IMR-90 (cell line): ENCODE measurements at regions not wholly inside any gene's neighbourhood (a gene's known extent, or its start where the extent isn't known, plus 50 kb on each side); places are given as distances from the start of the nearest gene placed in this dataset.

Experiments
- ATAC-seq: fragments of 200-7000 bp; cut with Tn5 transposase; 2 replicates; pipeline ENCODE4 v1.9.1; 2020; ENCODE audit warnings: low read depth, mild to moderate bottlenecking, moderate library complexity
- BruUV-seq: library from RNA; stranded (reverse); fragments of 400-500 nt; replicated peaks from 2 replicates; lab custom pipeline; 2021; lab: Mats Ljungman, UMichigan
- CTCF ChIA-PET: fragments of 300-600 bp; formaldehyde crosslinking; extraction: SDS; loops from one replicate; lab custom pipeline; 2021; ENCODE audit warnings: antibody characterized with exemption; lab: Yijun Ruan, JAX
- POLR2A ChIA-PET: fragments of 300-600 bp; sonication (Branson Sonifier 250); formaldehyde crosslinking; loops from one replicate; lab custom pipeline; 2022; ENCODE audit warnings: antibody characterized with exemption; ENCODE audit not compliant: unreplicated experiment; lab: Charles Lee
- DNase-seq: peaks from one replicate; pipeline ENCODE4 v3.0.0; 2013
- H2AFZ ChIP-seq: replicated peaks from 2 replicates; pipeline ENCODE3; 2013; ENCODE audit warnings: low read length, mild to moderate bottlenecking; ENCODE audit not compliant: poor library complexity
- H2AK5ac ChIP-seq: 2 replicates; pipeline ENCODE4 v1.6.1; 2013; ENCODE audit warnings: low read depth, low read length, inconsistent platforms
- H2AK9ac ChIP-seq: replicated peaks from 2 replicates; pipeline ENCODE3; 2013; ENCODE audit warnings: mild to moderate bottlenecking, low read depth, low read length, moderate library complexity; ENCODE audit not compliant: poor library complexity
- H2BK120ac ChIP-seq: 2 replicates; pipeline ENCODE4 v1.6.1; 2013; ENCODE audit warnings: low read depth, low read length, inconsistent platforms
- H2BK15ac ChIP-seq: 3 replicates; pipeline ENCODE4 v1.6.1; 2013; ENCODE audit warnings: low read depth, low read length, inconsistent platforms
- H2BK20ac ChIP-seq: 2 replicates; pipeline ENCODE4 v1.6.1; 2013; ENCODE audit warnings: low read depth, mild to moderate bottlenecking, inconsistent platforms, low read length, moderate library complexity
- H2BK5ac ChIP-seq: 2 replicates; pipeline ENCODE4 v1.6.1; 2013; ENCODE audit warnings: mild to moderate bottlenecking, low read depth, low read length, inconsistent platforms; ENCODE audit not compliant: poor library complexity, severe bottlenecking
- H3K14ac ChIP-seq: replicated peaks from 2 replicates; pipeline ENCODE4 v1.6.1; 2013; ENCODE audit warnings: low read depth, low read length, inconsistent platforms
- H3K18ac ChIP-seq: 2 replicates; pipeline ENCODE4 v1.6.1; 2013; ENCODE audit warnings: low read depth, low read length, control low read depth
- H3K23ac ChIP-seq: 2 replicates; pipeline ENCODE4 v1.6.1; 2013; ENCODE audit warnings: low read depth, low read length, inconsistent platforms
- H3K27ac ChIP-seq: 2 replicates; pipeline ENCODE4 v1.5.1; 2013; ENCODE audit warnings: mild to moderate bottlenecking, control low read depth, low read length; ENCODE audit not compliant: insufficient read depth
- H3K27me3 ChIP-seq: 2 replicates; pipeline ENCODE4 v1.6.1; 2013; ENCODE audit warnings: low read length; ENCODE audit not compliant: control insufficient read depth, insufficient read depth
- H3K36me3 ChIP-seq: 2 replicates; pipeline ENCODE4 v1.6.1; 2013; ENCODE audit warnings: low read length, mixed read lengths; ENCODE audit not compliant: control insufficient read depth, insufficient read depth
- H3K4ac ChIP-seq: 2 replicates; pipeline ENCODE4 v1.6.1; 2013; ENCODE audit warnings: low read depth, low read length, inconsistent platforms
- H3K4me1 ChIP-seq: 2 replicates; pipeline ENCODE4 v1.6.1; 2013; ENCODE audit warnings: low read length, mixed read lengths; ENCODE audit not compliant: control insufficient read depth, insufficient read depth
- H3K4me2 ChIP-seq: 2 replicates; pipeline ENCODE4 v1.6.1; 2013; ENCODE audit warnings: low read depth, mild to moderate bottlenecking, control low read depth, low read length, moderate library complexity
- H3K4me3 ChIP-seq: 2 replicates; pipeline ENCODE4 v1.5.1; 2013; ENCODE audit warnings: low read depth, mild to moderate bottlenecking, control low read depth, low read length, moderate library complexity; ENCODE audit not compliant: insufficient read depth
- H3K56ac ChIP-seq: 2 replicates; pipeline ENCODE4 v1.6.1; 2013; ENCODE audit warnings: low read length, inconsistent platforms; ENCODE audit not compliant: insufficient read depth; ENCODE audit errors: extremely low read depth
- H3K79me1 ChIP-seq, 2 experiments: 2 replicates each; pipeline ENCODE4 v1.6.1; 2013; ENCODE audit warnings: low read length in 2 of 2, inconsistent platforms in 1 of 2, low read depth in 1 of 2
- H3K9ac ChIP-seq: 2 replicates; pipeline ENCODE4 v1.6.1; 2013; ENCODE audit warnings: low read depth, low read length, control low read depth
- H3K9me1 ChIP-seq: 2 replicates; pipeline ENCODE4 v1.6.1; 2013; ENCODE audit warnings: low read length, inconsistent platforms; ENCODE audit not compliant: insufficient read depth
- H3K9me3 ChIP-seq: 2 replicates; pipeline ENCODE4 v1.6.1; 2013; ENCODE audit warnings: low read length; ENCODE audit not compliant: control insufficient read depth, insufficient read depth
- H4K20me1 ChIP-seq: 2 replicates; pipeline ENCODE4 v1.6.1; 2013; ENCODE audit warnings: low read length, inconsistent platforms; ENCODE audit not compliant: insufficient read depth
- H4K5ac ChIP-seq: 2 replicates; pipeline ENCODE4 v1.6.1; 2013; ENCODE audit warnings: mild to moderate bottlenecking, low read depth, low read length, control low read depth
- H4K8ac ChIP-seq, 2 experiments: 2 replicates each; pipeline ENCODE4 v1.6.1; 2013; ENCODE audit warnings: low read depth in 2 of 2, low read length in 2 of 2, control low read depth in 1 of 2, inconsistent platforms in 1 of 2
- H4K91ac ChIP-seq: 2 replicates; pipeline ENCODE4 v1.6.1; 2013; ENCODE audit warnings: low read depth, low read length, inconsistent platforms; ENCODE audit not compliant: insufficient read depth
- BHLHE40 ChIP-seq: fragments of 150-350 bp; IDR thresholded peaks from 2 replicates; pipeline ENCODE4 v1.6.1; 2016; ENCODE audit warnings: mild to moderate bottlenecking, low read depth, low read length
- CTCF ChIP-seq: conservative IDR thresholded peaks from 2 replicates; pipeline ENCODE4 v1.5.1; 2012; ENCODE audit warnings: mild to moderate bottlenecking, low read depth, low read length, improper control_type of control experiment
- NFE2L2 ChIP-seq: fragments of 150-350 bp; IDR thresholded peaks from 2 replicates; pipeline ENCODE4 v1.6.1; 2016; ENCODE audit warnings: low read depth, mild to moderate bottlenecking, low read length
- WGBS, 2 experiments: methylation state at CpG; one replicate each; pipeline versions ENCODE4 v1.1.5 to v1.1.7; 2013; ENCODE audit warnings: missing lambda C conversion rate in 2 of 2; ENCODE audit not compliant: insufficient read length in 1 of 2; ENCODE audit errors: extremely low coverage in 2 of 2; 5-methylcytosine and 5-hydroxymethylcytosine counted together
- dilution Hi-C: fragments of 300-500 bp; cut with HindIII; formaldehyde crosslinking; loops from one replicate; pipeline ENCODE4 v1.14.3; 2018; ENCODE audit warnings: low sequenced_read_pairs; ENCODE audit not compliant: unreplicated experiment
- in situ Hi-C: fragments of 300-500 bp; cut with MboI; formaldehyde crosslinking; loops from 3 replicates; pipeline ENCODE4 v1.14.3; 2019; ENCODE audit warnings: low sequenced_read_pairs, inconsistent platforms, mixed read lengths
- intact Hi-C: fragments of 100-400 bp; cut with micrococcal nuclease; formaldehyde crosslinking; loops from 2 replicates; pipeline ENCODE4 v1.10.0; 2022

GRCh38 chr4:89468602-89469001 lies 161.0 kb upstream of the GPRIN3 start:
- BruUV-seq: no TSS peak
- peaks cover 4% of the 10 kb centered on the region for H3K4me1 ChIP-seq
- no peak overlapping the region for H2AK5ac ChIP-seq
- no peak for DNase-seq
- ATAC-seq: no peak
- peak overlapping the region; percentile 48 for H3K4ac ChIP-seq
- peak overlapping the region; percentile 59; the same call in 1 of the 2 replicates for H2BK120ac ChIP-seq
- intact Hi-C loops: no loop called here
- H3K36me3 ChIP-seq: no peaks in the 10 kb centered on the region
- H2AK9ac ChIP-seq: no peak overlapping the region
- H3K56ac ChIP-seq: no peak overlapping the region
- H3K27ac ChIP-seq: no peak overlapping the region
- no peaks in the 10 kb centered on the region for H3K79me1 ChIP-seq
- peak overlapping the region in 1 of 2 experiments; percentile 83; a peak in 2 of 4 replicates for H4K8ac ChIP-seq
- TF ChIP-seq NFE2L2 (peak; percentile 5; the same call in 1 of the 2 replicates), CTCF (no peak), BHLHE40 (no peak)
- H3K9ac ChIP-seq: no peak overlapping the region
- H3K4me3 ChIP-seq: no peak overlapping the region
- dilution Hi-C loops: no loop called here
- no peaks in the 10 kb centered on the region for H4K20me1 ChIP-seq
- H2BK15ac ChIP-seq: peak overlapping the region; percentile 66; the same call in 2 of the 3 replicates
- H3K9me1 ChIP-seq: no peaks in the 10 kb centered on the region
- in situ Hi-C loops: no loop called here
- POLR2A ChIA-PET: no interaction called here
- no peak overlapping the region for H3K23ac ChIP-seq
- peak overlapping the region; percentile 61; the same call in 1 of the 2 replicates for H3K18ac ChIP-seq
- H4K91ac ChIP-seq: peak overlapping the region; percentile 66
- no peak overlapping the region for H4K5ac ChIP-seq
- H2BK20ac ChIP-seq: peak overlapping the region; percentile 26; the same call in 1 of the 2 replicates
- H3K14ac ChIP-seq: peak overlapping the region; percentile 55; the same call in 1 of the 2 replicates
- peak overlapping the region; percentile 70 for H2AFZ ChIP-seq
- peak overlapping the region; percentile 15 for H2BK5ac ChIP-seq
- 83% methylated on average over 1 of the region's 2 CpGs; no CpG with 5 or more reads in 1 of the 2 experiments for whole genome bisulfite sequencing, 2 experiments
- H3K27me3 ChIP-seq: no peaks in the 10 kb centered on the region
- H3K4me2 ChIP-seq: no peak overlapping the region
- no peaks in the 10 kb centered on the region for H3K9me3 ChIP-seq
- CTCF ChIA-PET: interaction anchor here (1.1 kb wide), 1 partner anchor 11 kb away, joined by 3 read pairs; no protein-coding TSS in a partner anchor
